Epithelial cell of proximal tubule (primary cell): ENCODE measurements at regions not wholly inside any gene's neighbourhood (a gene's known extent, or its start where the extent isn't known, plus 50 kb on each side); places are given as distances from the start of the nearest gene placed in this dataset.

Source experiments
- DNase-seq: peaks from one replicate; pipeline ENCODE4 v3.0.0-alpha.2; 2011; ENCODE audit warnings: low read depth
- H3K4me3 ChIP-seq: 2 replicates; pipeline ENCODE4 v1.5.1; 2011; ENCODE audit warnings: low read depth, mild to moderate bottlenecking, low read length
- TF ChIP-seq, protein P1 (sequence below): conservative IDR thresholded peaks from 2 replicates; pipeline ENCODE4 v1.5.1; 2012; ENCODE audit warnings: low read depth, mild to moderate bottlenecking, low read length

DNA sequence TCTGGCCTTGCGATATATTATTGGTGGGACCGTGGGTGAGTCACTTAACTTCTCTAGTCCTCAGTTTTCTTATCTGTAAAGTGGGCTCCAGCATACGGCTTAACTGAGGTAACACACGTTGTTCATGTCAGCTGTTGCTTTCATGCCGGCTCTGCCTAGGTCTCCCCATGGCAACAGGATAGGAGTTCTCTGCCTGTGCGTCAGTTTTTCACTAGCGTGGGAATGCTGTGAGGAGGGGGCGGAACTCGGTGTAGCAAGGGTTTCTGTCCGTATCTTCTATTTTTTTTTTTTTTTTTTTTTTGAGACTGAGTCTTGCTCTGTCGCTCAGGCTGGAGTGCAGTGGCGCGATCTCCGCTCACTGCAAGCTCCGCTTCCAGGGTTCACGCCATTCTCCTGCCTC lies 758.5 kb upstream of the RBFOX1 start:
- no peak for DNase-seq
- H3K4me3 ChIP-seq, result no peak overlapping the region
- TF ChIP-seq, protein P1, sequence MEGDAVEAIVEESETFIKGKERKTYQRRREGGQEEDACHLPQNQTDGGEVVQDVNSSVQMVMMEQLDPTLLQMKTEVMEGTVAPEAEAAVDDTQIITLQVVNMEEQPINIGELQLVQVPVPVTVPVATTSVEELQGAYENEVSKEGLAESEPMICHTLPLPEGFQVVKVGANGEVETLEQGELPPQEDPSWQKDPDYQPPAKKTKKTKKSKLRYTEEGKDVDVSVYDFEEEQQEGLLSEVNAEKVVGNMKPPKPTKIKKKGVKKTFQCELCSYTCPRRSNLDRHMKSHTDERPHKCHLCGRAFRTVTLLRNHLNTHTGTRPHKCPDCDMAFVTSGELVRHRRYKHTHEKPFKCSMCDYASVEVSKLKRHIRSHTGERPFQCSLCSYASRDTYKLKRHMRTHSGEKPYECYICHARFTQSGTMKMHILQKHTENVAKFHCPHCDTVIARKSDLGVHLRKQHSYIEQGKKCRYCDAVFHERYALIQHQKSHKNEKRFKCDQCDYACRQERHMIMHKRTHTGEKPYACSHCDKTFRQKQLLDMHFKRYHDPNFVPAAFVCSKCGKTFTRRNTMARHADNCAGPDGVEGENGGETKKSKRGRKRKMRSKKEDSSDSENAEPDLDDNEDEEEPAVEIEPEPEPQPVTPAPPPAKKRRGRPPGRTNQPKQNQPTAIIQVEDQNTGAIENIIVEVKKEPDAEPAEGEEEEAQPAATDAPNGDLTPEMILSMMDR, result no peak

DNA sequence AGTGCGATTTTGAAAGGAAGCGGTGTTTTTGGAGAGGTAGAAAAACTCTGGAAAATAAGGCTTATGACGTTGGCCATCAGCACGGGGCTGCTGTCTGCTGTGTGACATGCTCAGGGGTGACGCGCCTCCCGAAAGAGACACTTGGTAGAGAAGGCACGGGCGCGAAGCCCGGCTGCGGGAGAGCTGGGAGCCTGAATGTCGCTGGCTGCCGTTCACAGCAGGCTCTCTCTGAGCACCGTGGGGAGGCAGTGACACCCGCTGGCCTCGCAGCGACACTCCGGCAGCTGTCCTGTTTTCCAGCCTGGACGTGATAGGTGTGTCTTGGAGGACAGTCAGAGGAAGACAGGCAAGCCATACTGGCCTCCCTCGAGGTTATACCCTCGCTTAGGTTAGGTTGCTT lies 759.1 kb upstream of the RBFOX1 start:
- no peak for DNase-seq
- no peak overlapping the region for H3K4me3 ChIP-seq
- TF ChIP-seq, protein P1, result no peak

DNA sequence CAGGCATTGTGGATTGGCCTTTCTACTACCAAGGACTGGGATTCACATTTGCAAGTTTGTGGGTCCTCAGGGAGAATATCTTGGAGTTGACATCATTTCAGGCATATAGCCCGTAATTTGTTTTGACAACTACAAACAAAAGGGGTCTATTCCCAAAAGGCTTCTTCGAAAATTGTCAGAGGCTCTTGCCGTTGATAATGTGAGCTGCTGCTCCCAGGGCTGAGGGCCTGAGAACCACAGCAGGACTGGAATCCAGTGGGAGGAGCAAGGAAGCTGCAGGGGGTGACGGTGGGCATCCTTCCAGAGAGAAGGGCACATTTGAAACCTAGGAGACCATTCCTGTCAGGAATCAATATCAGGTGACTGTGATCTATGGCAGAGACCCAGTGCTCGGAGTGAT lies 761.6 kb upstream of the RBFOX1 start:
- DNase-seq, result no peak
- TF ChIP-seq, protein P1, result no peak
- H3K4me3 ChIP-seq, result no peak overlapping the region

DNA sequence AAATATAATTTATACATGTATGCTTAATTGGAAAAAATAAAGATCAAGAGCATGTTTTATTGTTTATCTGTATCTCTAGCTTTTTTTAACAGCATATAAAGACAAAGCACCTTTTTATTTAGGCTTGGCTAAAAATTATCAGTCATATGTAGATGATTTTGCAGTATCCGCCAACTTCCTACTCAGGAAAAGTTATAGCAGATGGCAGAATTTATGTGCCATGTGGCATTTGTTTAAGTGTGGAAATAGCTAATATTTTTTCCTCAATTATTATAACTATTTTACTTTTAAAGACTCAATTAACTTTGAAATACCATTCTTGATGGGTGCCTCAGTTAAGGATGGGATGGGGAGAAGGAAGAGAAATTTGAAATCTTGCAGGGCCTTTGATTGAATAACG lies 762.1 kb upstream of the RBFOX1 start:
- H3K4me3 ChIP-seq, result no peak overlapping the region
- TF ChIP-seq, protein P1, result no peak
- no peak for DNase-seq

DNA sequence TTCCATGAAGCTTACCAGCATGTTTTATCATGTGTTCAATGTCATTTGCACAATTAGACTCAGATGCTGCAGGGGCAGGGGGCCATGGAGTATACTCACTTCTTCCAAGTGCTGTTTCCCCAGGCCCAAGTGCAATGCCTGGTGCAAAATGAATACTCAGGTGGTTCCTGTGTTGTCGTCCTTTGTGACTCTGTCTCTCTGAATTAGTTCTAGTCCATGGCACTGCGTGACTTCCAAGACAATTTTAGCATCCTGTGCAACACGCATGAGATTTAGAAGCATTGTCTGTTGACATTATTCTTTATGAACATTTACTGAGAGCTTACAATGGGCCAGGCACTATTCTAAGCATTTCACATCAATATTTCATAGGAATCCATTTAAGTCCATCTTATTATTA lies 769.7 kb upstream of the RBFOX1 start:
- TF ChIP-seq, protein P1, result no peak
- no peak for DNase-seq
- H3K4me3 ChIP-seq, result no peak overlapping the region

DNA sequence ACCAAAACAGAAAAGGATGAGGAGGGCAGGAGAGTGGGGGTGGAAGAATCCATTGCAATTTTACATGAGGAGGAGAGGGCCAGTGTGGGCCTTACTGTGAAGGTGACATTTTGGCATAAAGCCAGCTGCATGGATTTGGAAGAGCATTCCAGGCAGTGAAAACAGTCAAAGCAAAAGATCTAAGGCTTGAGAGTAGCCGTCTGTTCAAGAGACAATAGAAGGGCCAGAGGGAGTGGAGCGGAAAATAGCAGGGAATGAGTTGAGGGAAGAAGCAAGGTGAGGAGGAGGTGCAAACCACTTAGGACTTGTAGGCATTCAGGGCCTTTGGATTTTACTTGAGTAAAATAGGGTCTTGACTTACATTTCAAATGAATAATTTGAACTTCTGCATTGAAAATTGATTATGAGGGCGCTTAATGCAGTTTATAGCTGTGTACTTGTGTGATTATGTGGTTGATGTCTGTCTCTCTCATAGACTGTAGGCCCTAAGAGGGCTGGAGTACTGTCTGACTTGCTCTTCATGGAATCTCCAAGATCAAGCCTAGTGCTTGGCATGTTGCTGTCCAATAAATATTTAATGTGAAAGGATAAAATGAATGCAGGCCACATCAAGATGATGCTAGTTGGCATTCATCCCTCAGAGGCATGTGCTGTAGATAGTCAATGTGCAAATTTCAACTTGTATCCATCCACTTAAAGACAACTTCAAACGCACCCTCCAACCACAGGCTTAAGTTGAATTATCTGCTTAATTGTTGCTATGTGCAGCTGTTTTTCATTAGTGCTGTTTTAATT lies 772.1 kb upstream of the RBFOX1 start:
- no peak overlapping the region for H3K4me3 ChIP-seq
- DNase-seq, result no peak
- TF ChIP-seq, protein P1, result no peak

DNA sequence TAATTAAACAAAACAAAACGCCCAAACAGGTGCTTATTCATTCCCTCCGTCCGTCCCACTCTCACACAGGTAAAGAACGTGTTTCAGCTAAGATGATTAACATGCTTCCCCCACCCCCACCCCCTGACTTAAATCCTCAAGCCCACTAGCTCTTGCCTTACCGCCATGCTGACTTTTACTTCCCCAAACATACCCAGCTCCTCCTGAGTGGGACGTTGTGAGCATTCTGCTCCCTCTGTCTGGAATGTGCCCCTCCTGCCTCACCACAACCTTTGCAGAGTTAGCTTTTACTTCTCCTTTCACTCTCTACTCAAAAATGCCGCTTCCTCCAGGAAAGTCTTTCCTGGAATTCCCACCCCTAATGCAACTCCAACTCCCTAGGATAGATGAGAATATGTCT lies 774.0 kb upstream of the RBFOX1 start:
- DNase-seq, result no peak

More for the DNA sequence above, 774.0 kb upstream of the RBFOX1 start:
- TF ChIP-seq, protein P1, result no peak
- no peak overlapping the region for H3K4me3 ChIP-seq
